ENCODE measurements at regions not wholly inside any gene's neighbourhood (a gene's known extent, or its start where the extent isn't known, plus 50 kb on each side); places are given as distances from the start of the nearest gene placed in this dataset.

DNA sequence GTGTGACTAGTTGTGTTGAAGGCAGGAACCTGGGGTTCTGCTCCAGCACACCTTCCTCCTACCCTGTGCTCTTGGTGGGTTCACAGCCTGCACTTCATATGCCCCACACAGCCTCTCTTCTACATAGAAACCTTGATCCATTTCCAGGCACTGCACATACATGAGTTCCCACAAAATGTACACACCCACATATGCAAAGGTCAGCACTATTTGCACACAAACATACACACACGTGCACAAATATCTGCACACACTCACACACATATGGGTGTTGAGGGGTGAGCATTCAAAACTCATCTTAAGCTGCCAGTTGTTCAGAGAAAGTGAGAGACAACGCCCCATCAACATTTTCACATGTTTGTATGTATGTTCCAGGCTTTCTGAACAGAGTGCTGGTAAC, 201.0 kb downstream of the BARX2 start:
- ChIA-PET CTCF (no interaction called here), POLR2A (no interaction called here)
- no peaks in the 10 kb centered on the region for H3K36me3 ChIP-seq (ENCODE audit: control insufficient read depth, insufficient read depth, low read length)
- H3K27me3 ChIP-seq (ENCODE audit: control insufficient read depth, insufficient read depth, low read length): no peaks in the 10 kb centered on the region
- DNase-seq (ENCODE audit: low read depth): no peak
- TF ChIP-seq, protein P1, sequence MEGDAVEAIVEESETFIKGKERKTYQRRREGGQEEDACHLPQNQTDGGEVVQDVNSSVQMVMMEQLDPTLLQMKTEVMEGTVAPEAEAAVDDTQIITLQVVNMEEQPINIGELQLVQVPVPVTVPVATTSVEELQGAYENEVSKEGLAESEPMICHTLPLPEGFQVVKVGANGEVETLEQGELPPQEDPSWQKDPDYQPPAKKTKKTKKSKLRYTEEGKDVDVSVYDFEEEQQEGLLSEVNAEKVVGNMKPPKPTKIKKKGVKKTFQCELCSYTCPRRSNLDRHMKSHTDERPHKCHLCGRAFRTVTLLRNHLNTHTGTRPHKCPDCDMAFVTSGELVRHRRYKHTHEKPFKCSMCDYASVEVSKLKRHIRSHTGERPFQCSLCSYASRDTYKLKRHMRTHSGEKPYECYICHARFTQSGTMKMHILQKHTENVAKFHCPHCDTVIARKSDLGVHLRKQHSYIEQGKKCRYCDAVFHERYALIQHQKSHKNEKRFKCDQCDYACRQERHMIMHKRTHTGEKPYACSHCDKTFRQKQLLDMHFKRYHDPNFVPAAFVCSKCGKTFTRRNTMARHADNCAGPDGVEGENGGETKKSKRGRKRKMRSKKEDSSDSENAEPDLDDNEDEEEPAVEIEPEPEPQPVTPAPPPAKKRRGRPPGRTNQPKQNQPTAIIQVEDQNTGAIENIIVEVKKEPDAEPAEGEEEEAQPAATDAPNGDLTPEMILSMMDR (IDR thresholded peaks at IDR 0.05; ENCODE audit: insufficient read depth, low read depth, low read length): no peak
- no peak overlapping the region for H3K4me3 ChIP-seq (ENCODE audit: low read depth, low read length)

DNA sequence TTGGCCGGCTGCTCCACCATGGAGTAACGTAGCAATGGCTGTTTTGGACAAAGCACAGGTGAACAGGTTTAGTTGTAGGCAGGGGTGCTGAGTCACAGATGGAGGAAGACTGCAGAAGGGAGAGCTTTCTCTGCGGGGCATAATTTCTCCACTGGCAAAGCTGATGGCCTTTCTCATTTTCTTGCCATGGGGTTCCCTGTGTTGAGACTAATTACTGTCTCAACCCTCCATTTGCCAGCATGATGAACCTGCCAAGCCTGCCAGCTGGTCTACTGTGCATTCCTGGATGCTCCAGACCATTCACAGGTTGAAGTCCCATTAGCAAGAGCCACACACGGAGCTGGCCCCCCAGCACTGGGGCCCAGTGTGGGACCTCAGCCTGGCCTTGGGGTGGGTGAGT, 202.4 kb downstream of the BARX2 start:
- DNase-seq (ENCODE audit: low read depth): no peak
- Histone ChIP-seq H3K27me3 (ENCODE audit: control insufficient read depth, insufficient read depth, low read length) (no peaks in the 10 kb centered on the region), H3K36me3 (ENCODE audit: control insufficient read depth, insufficient read depth, low read length) (no peaks in the 10 kb centered on the region), H3K4me3 (ENCODE audit: low read depth, low read length) (no peak overlapping the region)
- POLR2A ChIA-PET: no interaction called here
- CTCF ChIA-PET: no interaction called here
- TF ChIP-seq, protein P1 (IDR thresholded peaks at IDR 0.05; ENCODE audit: insufficient read depth, low read depth, low read length): no peak

DNA sequence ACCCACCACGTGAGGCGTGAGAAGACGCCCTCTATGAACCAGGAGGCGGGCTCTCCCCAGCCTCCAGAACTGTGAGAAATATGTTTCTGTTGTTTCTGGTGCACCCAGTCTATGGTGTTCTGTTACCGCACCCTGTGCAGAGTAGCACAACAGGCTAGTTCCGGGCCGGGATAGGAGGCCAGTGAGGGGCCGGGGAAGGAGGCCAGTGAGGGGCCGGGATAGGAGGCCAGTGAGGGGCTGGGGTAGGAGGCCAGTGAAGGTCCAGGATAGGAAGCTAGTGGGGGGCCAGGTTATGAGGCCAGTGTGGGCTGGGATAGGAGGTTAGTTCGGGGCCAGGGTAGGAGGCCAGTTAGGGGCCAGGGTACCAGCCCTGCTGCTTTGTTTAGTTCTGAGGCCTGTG, 204.6 kb downstream of the BARX2 start:
- Histone ChIP-seq H3K36me3 (ENCODE audit: control insufficient read depth, insufficient read depth, low read length) (no peaks in the 10 kb centered on the region), H3K27me3 (ENCODE audit: control insufficient read depth, insufficient read depth, low read length) (no peaks in the 10 kb centered on the region), H3K4me3 (ENCODE audit: low read depth, low read length) (no peak overlapping the region)
- POLR2A ChIA-PET: no interaction called here
- CTCF ChIA-PET: no interaction called here
- TF ChIP-seq, protein P1 (IDR thresholded peaks at IDR 0.05; ENCODE audit: insufficient read depth, low read depth, low read length): no peak
- no peak for DNase-seq (ENCODE audit: low read depth)

DNA sequence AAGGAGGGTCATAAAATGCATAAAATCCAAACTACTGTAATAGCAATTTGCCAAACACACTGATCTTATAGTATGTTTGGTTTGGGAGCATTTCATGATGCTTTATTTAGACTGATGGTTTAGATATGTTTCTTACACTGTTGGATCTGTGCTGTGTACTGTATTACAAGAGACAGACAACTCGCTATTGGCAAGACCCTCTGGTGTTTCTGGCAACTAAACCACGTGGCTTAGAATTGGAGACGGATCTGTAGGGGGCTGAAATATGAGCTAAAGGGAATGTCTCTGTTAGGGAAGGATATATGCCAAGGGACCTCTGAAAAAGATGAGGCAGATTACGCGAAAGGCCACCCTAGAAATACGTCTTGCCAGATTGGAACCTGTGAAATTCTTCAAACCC, 208.7 kb downstream of the BARX2 start:
- H3K4me3 ChIP-seq (ENCODE audit: low read depth, low read length): no peak overlapping the region
- no peak for DNase-seq (ENCODE audit: low read depth)
- H3K36me3 ChIP-seq (ENCODE audit: control insufficient read depth, insufficient read depth, low read length): no peaks in the 10 kb centered on the region
- POLR2A ChIA-PET: no interaction called here
- CTCF ChIA-PET: interaction anchor here (1.1 kb wide), 1 partner anchor 167 kb away, joined by 4 read pairs; no protein-coding TSS in a partner anchor
- no peaks in the 10 kb centered on the region for H3K27me3 ChIP-seq (ENCODE audit: control insufficient read depth, insufficient read depth, low read length)
- TF ChIP-seq, protein P1 (IDR thresholded peaks at IDR 0.05; ENCODE audit: insufficient read depth, low read depth, low read length): no peak

DNA sequence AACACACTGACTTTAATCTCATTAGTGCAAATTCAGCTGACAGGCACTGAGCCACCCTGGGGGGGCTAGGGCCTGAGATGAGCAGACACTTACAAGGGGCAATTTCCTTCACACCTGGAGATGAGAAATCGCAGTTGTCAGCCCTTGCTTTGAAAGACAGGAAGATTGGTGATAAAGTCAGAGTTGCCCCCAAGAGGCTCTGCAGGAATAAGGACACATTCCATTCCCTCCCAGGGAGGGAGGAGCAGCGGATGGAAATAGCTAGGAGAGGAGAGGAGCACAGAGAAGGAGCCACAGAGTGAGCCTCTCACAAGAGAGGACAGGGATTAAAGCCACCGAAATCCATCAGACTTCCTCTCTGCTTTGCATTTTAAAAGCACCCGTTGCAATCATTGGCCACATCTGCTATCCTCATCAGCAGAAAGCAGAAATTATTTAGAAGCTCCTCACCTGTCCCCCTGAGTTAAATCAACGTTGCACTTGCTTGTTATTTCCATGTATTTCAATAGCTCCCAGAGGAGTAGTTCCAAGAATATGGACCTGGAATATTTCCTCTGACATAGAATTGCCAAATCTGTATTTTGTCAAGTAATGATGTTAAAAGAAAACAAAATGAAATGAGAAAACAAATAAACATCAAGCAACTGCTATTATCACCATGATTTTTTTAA, 213.7 kb downstream of the BARX2 start:
- TF ChIP-seq, protein P1 (IDR thresholded peaks at IDR 0.05; ENCODE audit: insufficient read depth, low read depth, low read length): no peak
- H3K4me3 ChIP-seq (ENCODE audit: low read depth, low read length): no peak overlapping the region
- H3K27me3 ChIP-seq (ENCODE audit: control insufficient read depth, insufficient read depth, low read length): no peaks in the 10 kb centered on the region
- ChIA-PET CTCF (interaction anchor here (0.6 kb wide), 1 partner anchor 17 kb away, joined by 3 read pairs; no protein-coding TSS in a partner anchor), POLR2A (no interaction called here)
- no peaks in the 10 kb centered on the region for H3K36me3 ChIP-seq (ENCODE audit: control insufficient read depth, insufficient read depth, low read length)
- DNase-seq (ENCODE audit: low read depth): no peak

Data from BJ (cell line).